NT2/D1 (cell line): ENCODE measurements at regions not wholly inside any gene's neighbourhood (a gene's known extent, or its start where the extent isn't known, plus 50 kb on each side); places are given as distances from the start of the nearest gene placed in this dataset.

ENCODE experiments used
- YY1 ChIP-seq: IDR thresholded peaks from 2 replicates; pipeline ENCODE4 v1.6.1; 2011; ENCODE audit not compliant: insufficient read length, insufficient read depth
- ZNF274 ChIP-seq: IDR thresholded peaks from 2 replicates; pipeline ENCODE4 v1.6.1; 2011; ENCODE audit warnings: mild to moderate bottlenecking, low read depth, low read length

- no peak for TF ChIP-seq YY1
- no peak for TF ChIP-seq ZNF274
Measured at GRCh38 chrX:45401923-45402322, 201.2 kb upstream of the DIPK2B start.
